ENCODE measurements at regions not wholly inside any gene's neighbourhood (a gene's known extent, or its start where the extent isn't known, plus 50 kb on each side); places are given as distances from the start of the nearest gene placed in this dataset.

GRCh38 chr2:172372436-172372835, 55.0 kb upstream of the ITGA6 start:
- FAIRE-seq, result no peak

- no peak for FAIRE-seq
Measured at GRCh38 chr2:172373076-172373475, 54.3 kb upstream of the ITGA6 start.

GRCh38 chr2:172373766-172374165, 53.6 kb upstream of the ITGA6 start:
- no peak for FAIRE-seq

- FAIRE-seq, result no peak
Measured at GRCh38 chr2:172374318-172375240, 52.8 kb upstream of the ITGA6 start.

GRCh38 chr2:172375251-172375650, 52.1 kb upstream of the ITGA6 start:
- no peak for FAIRE-seq

- no peak for FAIRE-seq
Measured at GRCh38 chr2:172376016-172376415, 51.4 kb upstream of the ITGA6 start.

- no peak for FAIRE-seq
Measured at GRCh38 chr2:172376505-172377125, 50.8 kb upstream of the ITGA6 start.

GRCh38 chr2:172377408-172377807, 50.0 kb upstream of the ITGA6 start:
- FAIRE-seq, result no peak
